ENCODE measurements at regions not wholly inside any gene's neighbourhood (a gene's known extent, or its start where the extent isn't known, plus 50 kb on each side); places are given as distances from the start of the nearest gene placed in this dataset.

DNA sequence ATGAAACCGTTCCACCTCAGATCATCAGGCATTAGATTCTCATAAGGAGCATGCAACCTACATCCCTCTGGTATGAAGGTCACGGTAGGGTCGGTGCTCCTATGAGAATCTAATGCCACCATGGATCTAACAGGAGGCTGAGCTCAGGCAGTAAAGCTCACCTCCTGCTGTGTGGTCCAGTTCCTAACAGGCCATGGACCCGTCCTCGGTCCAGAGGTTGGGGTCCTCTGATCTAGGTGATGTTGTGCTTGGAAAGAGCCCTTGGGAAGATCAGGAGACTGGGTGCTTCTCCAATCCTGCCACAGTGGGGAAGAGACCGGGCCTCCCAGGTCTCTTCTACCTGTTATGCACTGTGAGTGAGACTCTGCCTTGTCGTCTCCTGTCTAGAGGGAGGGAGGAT, 104.6 kb downstream of the ACKR3 start:
- DNase-seq, result no peak

DNA sequence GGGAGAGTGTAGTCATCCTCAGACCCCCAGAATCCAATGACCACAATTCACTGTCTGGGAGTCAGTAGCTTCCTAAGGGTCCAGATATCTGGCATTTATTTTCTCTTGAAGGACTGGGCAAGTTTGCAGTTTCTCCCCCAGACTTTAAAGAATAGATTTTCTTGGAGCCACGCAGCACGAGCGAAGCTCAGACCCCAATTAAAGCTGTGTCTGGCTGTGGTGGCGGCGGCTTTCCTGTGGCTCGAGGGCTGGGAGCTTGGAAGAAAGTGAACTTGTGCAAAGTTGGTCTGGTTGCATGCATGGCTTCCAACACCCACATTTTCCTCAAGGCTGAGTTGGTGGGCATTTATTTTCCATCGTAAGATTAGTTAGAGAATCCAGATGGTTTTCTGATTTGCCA, 105.0 kb downstream of the ACKR3 start:
- no peak for DNase-seq

DNA sequence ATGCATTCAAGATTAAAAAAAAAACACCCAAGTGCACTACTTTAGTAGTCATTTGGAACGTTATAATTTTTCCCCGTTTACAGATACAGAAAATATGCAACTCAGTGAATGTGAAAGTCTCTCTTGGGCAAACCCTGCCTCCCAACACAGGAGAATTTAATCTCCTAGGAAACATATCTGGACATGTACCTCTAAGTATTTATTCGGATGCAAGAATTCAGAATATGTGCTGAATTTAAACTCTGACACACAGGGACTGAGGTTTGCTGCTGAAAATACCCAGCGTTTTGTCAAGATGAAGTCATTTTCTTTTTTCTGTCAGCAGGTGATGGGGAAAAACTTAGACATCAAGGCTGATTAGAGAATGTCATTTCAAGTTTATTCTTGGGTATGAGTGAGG, 105.4 kb downstream of the ACKR3 start:
- DNase-seq, result no peak

DNA sequence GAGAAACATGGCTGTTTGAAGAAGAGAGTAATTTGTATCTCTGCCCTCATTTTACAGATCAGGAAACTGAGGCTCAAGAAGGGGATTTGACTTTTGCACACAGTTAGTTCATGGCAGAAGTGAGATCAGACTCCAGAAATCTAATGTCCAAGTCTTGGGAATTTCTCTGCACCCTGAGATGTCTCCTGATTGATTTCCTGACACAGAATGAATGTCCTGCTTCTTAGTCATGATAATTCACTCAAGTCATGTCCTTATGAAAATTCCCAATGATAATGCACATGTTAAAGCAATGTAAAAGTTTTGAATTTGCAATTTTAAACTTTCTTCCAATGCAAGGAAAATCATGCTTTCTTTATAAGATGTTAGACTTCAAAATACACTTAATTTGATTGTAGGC, 105.9 kb downstream of the ACKR3 start:
- DNase-seq, result no peak

DNA sequence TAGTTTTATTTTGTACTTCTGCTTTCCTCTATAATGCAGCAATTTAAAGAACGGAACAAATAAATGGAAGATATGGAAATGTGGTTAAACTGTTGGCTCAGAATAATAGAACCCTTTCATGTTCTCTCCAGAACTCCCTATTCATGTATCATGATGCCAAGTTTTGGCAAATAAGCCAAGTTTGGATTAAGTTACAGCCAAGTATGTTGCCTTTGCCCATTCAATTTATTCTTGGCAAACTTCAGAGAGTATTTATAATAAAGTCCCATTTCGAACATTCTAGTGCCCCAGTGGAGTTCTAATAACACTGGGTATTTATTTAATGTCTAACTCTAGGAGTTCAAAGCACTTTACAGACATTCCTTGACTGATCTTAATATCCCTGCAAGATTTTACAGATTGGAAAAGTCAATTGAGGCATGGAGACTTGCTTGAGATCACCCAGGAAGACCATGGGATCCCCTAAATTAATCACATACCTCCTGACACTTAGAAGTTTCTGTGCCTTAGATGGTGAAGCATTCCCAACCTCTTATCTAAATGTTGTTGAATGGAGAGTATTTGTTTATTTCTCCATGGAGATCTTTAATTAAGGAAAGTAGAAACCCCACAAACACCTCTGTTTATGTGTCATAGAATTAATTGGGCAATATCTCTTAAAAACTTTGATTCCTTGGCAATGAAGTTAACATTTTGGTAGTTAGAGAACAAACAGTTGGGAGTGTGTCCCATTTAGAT, 106.7 kb downstream of the ACKR3 start:
- no peak for DNase-seq

DNA sequence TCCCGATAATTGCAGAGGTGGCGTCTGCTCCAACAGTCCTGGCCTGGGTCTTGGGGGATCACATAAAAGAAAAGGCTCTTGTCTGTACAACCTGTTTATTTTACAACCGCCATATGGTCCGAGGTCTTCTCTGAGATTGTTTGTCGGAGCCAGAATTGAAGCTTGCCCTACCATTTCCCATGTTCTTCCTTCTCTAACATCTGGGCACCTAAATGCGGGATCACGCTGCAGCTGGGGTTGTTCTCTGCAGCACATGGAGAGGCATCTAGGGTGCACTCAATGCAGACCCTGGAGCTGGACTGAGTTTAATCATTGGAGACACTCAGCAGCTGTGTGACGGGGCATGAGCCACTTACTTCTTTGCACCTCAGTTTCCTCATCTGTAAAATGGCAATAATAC, 107.7 kb downstream of the ACKR3 start:
- no peak for DNase-seq

DNA sequence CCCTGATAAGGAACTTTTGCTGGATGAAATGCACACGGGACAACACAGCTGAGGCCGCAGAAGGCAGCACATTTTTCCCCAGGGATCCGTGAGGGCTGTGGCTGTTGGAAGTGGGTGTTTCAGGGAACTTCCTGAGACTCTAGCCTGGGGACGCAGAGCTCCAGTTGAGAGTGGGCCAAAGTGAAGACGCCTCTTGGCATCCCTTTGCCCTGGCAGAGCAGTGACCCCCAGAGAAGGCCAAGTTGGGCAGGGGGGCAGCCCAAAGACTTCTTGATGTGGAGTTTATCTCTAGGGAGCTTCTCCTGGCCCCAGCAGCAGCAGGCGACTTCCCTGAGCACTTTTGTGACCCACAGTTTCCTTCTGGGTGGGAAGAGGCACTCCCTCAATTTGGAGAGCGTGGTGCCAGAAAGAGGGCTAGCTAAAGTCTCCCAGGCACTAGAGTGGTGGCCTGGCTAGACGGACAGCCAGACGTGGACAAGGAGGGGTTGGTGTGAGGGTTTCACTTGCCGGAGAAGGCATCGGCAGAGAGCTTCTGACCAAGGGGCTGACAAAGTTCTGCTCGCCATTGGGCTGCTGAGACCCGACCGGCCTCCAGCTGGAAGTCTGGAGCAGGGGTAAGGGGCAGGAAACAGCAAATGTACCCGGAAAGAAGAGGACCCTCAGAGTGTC, 108.8 kb downstream of the ACKR3 start:
- no peak for DNase-seq

DNA sequence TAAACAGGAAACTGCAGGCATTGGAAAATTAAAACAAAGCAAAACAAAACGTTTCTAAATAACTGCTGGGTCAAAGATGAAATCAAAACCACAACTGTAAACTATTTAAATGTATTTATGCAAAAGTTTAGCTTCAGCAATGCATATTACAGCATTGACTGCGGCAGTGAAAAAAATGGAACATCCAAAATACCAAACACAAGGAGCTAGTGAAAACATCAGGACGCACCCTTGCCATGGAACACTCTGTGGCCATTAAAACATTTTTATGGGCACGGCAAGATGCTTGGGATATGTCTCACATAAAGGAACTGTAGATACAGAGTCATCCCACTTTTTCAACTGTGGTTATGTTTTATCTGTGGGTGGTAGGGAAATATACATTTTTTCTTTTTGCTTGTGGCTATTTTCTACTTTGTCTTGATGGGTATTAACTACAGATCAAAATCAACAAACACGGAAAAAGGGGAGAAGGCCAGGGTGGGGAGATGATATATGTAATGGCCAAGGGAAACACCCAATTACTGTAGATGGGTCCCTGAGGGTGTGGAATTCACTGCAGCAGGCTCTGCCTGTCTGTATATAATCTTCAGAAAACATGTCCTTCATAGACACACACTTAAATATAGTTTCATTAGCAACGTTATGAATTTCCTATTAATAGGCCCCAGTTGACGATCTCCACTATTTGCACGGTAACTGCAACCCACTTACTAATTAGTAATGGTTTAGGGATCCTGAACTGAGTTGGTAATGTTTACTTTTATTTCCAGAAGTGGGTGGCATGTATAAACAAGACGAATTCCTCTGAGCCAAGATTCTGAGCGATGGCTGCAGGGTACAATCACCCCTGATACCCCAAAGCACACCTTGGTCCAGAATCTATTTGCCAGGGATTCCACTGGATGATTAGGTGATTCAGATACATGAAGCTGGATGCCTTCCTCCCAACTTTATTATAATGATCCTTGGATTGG, 110.5 kb downstream of the ACKR3 start:
- DNase-seq, result no peak

DNA sequence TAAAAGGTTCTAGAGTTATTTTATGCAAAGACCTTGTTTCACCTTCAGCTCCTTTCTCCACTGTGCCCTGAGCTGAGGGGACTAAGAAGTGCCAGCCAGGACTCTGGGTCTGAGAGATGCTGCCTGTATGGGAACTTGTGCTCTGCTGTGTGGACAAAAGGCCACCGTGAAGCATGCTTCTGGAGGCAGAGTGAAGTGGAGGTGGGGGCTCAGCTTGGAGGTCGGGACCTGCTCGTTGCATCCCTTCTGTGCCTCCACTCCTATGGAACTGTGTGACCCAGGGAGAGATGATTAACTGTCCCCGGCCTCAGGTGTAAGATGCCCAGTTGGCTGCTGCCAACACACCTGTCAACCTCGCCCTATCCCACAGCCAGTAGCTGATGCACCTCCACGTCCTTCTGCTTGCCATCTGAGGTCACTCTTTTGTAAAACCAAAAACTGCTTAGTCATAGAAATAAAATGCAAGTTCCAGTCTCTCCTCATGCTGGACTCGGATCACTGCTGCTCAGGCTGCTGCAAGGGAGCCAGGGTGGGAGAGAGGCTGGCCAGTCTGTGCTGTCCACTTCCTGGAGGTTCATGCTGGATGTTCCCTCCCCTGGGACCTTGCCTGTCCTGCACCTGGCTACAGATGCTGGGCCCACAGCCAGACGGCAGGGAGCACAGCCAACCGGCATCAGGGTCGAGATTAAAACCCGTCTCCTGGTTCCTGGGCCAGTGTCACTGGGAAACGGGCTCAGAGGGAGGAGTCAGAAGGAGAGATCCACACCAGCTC, 113.2 kb downstream of the ACKR3 start:
- DNase-seq, result no peak

DNA sequence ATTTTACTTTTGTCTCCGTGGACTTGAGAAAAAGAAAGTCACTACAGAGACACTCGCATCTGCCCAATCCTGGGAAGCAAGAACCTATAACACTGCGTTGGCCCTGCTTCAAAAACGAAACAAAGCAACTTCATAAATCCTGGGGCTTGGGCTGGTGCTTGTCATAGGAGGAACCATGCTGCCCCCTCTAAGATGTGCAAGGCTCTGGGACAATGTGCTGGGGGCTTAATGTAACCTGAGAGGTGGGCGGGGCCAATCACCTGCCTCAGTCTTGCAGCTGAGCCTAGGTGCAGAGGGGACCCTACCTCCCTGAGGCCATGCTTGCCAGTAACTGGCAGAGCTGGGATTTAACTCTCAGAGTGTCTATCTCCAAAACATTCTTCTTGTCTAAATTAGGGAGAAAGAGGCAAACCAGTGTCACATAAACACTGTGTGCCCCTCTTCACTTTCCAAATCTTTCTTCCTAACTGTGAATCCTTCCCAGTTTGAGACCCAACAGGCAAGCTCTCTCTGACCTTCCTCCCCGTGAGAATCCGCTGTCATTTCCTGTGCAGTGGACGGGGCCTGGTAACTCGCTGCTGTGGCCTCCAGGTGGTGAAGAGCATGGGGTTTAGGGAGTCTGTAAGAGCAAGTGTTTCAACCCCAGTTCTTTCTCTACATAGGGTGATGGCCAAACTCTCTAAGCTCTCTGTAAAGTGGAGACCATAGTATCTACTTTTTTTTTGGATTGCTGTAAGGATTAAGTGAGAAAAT, 115.1 kb downstream of the ACKR3 start:
- no peak for DNase-seq

DNA sequence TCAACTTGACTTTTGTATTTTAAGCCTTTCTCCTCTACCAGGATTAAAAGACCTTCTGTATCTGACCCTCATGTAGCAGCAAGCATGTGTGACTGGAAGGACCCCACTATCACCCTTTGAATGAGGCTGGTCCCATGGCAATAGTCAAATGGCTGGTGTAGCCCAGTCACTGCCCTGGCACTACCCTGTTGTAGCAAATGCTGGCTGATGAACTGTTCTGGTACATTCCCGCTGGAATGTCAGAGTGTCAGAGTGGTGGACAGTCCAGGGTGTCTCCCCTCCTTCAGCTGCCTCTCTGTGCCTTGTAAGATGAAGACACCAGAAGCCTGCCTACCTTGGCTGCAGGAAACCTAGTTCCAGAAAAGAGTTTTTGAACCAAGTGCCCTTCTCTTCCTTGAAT, 115.7 kb downstream of the ACKR3 start:
- DNase-seq, result no peak

DNA sequence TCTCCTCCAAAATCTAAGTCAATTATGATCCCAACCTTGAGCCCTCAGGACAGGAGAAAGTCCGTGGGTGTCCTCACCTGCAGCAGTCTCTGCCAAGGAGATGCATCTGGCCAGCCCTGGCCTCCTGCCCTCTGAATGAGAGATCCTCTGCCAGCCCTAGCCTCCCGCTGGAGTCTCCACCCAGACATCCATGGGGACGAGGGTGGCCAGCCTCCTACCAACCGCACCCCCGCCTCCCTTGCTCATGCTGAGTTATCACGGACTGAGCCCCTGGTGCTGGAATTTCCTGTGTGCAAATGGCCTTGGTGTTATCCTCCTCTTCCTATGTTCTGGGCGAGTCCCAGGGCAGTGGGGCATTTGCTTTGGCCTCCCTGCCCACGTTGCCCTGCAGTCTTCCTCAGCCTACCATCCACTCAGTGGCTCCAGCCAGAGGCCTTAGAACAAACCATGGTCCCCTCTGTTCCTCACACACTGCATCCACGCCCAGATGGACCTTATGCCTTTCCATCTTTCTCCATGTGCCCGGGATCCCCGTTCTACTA, 116.4 kb downstream of the ACKR3 start:
- DNase-seq, result no peak

DNA sequence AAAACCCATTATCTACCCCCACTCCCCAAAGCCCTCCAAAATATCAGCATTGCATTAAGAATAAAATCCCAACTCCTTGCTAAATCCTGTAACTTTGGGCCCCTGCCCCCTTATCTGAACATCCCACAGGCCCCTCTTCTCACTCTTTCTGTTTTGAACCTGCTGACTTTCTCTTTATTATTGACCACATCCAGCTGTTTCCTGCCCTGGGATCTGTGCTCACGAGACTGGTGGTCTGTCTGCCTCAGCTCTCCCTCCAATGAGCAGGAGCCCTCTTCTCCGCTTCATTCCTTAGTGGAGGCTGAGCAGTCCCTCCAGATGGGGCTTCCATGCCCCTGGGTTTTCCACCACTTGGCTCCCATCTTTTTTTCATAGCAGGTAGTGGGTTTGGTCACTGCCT, 116.9 kb downstream of the ACKR3 start:
- DNase-seq, result no peak

DNA sequence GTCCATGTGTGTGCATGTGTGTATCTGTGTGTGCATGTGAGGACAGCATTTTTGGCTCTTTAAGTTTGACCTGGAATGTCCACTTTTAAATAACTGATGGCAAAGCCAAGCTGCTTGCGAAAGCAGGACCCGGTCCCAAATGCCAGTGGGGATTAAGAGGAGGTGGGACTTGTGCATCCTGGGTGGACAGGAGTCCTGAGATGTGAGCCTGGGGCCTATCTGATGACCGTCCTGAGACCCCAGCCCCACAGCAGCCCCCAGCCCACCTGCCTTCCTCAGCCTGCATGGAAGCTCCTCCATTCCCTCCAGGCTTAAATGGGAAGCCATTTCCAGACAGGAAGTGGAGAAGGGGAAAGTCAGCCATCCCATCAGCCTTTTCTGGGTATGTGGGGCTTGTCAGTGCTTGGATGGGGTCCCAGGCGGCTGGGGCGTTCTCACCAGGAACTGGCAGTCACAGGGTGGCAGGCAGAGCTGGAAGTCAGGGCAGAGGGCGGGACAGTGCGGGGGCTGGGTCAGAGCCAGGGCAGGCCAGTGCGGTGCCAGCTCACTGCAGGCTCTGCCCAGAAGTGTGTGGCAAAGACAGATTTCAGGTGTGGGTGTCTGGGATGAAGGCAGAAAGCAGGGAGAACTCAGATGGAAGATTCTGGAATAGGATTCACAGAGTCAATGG, 117.8 kb downstream of the ACKR3 start:
- no peak for DNase-seq

DNA sequence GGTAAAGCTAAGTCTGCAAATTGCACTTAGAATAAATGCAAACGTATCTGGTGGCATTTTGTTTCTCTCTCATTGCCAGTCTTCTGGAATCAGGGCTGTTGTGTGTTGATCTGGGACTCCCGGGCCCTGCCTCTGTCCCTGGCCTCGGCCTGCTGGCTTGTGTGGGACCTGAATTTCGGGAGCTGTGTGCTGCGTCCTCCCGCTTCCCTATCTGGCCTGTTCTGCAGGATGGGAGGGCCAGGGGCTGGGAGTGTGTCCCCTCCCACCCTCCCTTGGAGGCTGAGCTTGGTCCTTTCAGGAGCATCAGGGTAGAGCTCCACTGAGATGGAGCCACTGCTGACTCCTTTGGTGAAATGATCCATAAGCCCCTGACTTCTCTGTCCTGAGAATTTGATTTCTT, 118.5 kb downstream of the ACKR3 start:
- no peak for DNase-seq

DNA sequence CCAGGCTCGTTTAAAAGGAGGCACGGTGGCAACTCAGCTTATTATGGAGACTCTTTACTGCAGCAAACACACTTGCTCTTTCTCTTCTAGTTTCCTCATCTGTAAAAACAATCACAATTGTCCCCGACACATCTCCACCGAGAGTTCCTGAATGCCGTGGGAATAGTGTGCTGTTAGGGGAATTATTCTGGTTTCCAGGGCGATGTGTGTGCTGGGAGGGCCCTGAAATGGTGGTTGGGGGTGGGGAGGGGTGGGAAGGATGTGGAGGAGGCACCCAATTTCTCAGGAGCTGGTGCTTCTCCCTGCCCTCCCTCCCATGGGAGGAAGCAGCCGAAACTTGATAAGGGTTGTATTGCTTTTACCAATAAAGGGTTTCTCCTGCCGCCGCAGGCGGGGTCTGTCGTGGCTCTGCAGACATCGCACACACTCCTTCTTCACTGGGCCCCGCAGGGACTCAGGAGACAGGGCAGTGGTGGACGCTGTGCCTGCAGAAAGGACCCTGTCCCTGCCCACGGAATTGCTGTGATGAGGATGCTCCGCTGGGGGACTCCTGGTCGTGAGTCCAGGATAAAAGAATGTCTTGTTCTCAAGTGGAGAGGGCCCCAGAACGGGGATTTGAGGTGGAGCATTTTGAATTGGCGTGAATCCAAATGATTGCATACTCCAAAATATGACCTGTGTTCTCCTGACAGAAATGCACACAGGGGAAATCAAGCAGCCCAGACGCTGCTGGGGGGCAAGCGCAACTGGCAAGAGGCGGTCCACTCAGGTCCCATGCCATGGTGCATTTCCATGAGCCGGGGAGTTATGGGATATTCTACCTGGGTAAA, 119.2 kb downstream of the ACKR3 start:
- DNase-seq, result no peak

DNA sequence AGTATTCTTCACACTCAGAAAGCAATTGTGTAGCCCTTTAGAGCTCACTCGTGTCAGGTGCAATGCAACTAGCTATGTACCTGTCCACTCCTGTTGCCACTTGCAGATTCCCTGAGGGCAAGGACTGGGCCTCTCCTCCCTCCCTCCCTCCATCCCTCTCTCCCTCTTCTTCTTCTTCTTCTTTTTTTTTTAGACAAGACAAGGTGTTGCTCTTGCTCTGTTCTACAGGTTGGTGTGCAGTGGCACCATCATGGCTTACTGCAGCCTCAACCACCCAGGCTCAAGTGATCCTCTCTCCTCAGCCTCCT, 119.7 kb downstream of the ACKR3 start:
- no peak for DNase-seq

DNA sequence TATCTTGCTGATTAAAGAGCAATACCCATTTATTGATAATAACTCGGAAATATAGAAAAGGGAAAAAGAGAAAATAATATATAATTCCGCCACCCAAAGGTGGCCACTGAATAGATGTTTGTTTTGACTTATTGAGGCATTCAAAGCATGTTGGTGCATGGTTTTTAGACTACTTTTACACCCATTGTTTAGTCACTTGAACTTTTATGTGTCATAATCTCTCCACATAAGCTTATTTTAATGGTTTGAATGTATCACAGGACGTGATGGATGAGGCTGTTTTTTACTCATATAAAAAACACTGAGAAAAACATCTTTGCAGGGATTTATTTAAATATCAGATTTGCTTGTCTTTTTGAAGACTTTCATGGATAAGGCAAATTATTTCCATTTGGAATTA, 120.4 kb downstream of the ACKR3 start:
- DNase-seq, result no peak

DNA sequence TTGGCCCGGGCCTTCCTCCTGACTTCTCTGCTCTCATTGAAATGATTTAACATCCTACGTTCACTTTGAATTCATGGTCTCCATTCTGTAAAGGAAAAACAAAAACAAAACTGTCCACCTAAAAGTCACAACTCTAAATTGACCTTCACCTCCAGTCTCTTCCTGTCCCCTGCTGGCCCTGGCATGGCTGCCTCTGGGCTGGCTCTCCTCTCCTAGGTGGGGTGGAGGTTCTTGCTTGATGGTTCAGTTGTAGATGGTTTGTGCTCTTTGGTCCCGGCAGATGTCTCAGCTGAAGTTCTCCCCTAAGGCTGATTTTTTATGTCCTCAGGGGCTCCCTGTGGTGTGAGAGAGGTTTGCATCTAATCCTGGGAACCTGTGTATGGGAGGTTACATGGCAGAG, 121.1 kb downstream of the ACKR3 start:
- DNase-seq, result no peak

DNA sequence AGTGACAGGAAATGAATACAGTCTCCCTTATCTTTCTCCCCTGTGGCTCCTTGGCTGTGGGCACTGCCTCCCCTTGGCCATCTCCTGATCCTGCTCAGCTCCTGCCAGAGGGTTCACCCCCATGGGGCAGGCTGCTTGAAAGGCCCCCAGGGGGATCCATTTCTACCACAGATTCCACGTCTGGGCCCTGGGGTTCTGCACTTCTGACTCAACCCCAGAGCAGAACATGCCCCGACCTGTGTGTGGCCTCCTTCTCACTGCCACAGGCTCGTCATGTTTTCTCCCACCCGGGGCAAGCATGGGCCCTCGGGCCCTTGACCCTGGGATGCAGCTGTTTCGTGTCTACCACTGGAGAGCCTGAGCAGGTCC, 122.2 kb downstream of the ACKR3 start:
- DNase-seq, result no peak

DNA sequence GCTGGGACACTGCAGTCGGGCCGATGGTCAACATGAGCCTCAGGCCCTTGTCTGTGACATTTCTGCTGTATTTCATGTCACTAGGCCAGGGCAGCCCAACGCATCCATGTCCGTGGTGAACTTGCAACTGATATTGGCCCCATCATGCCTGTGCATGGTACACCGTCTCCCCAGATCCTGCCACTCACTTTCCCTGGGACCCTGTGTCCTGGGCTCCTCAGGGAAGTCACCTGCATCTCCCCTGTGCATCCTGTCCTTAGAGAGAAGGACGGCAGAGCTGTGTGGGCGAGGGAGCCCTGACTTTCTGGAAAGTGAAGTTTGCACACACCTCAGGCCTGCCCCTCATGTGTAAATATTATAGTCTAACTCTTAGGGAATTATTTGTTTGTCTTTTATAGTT, 123.3 kb downstream of the ACKR3 start:
- no peak for DNase-seq
